HG03575 (cell line): ENCODE measurements at regions not wholly inside any gene's neighbourhood (a gene's known extent, or its start where the extent isn't known, plus 50 kb on each side); places are given as distances from the start of the nearest gene placed in this dataset.

ENCODE experiments used
- ATAC-seq: cut with Tn5 transposase; IDR thresholded peaks from one replicate; pipeline ENCODE4 v1.9.1; 2021; ENCODE audit not compliant: unreplicated experiment, insufficient number of reproducible peaks, low FRiP score; ENCODE audit errors: extremely low read depth

- no peak for ATAC-seq
These were observed 140.7 kb downstream of the TM9SF2 start for GRCh38 chr13:99642006-99642405.

- ATAC-seq: no peak
These were observed 139.0 kb downstream of the TM9SF2 start for GRCh38 chr13:99640260-99640659.

GRCh38 chr13:99639126-99639525, 137.9 kb downstream of the TM9SF2 start:
- no peak for ATAC-seq

- peak; percentile 82 for ATAC-seq
These were observed 135.6 kb downstream of the TM9SF2 start for GRCh38 chr13:99636728-99637353.

GRCh38 chr13:99636306-99636705, 135.0 kb downstream of the TM9SF2 start:
- ATAC-seq: no peak

- no peak for ATAC-seq
These were observed 133.4 kb downstream of the TM9SF2 start for GRCh38 chr13:99634672-99635071.

- no peak for ATAC-seq
These were observed 129.1 kb downstream of the TM9SF2 start for GRCh38 chr13:99630269-99630898.

GRCh38 chr13:99629641-99630040, 128.4 kb downstream of the TM9SF2 start:
- no peak for ATAC-seq

GRCh38 chr13:99628442-99628841, 127.2 kb downstream of the TM9SF2 start:
- no peak for ATAC-seq

- ATAC-seq: no peak
These were observed 125.3 kb downstream of the TM9SF2 start for GRCh38 chr13:99626461-99627082.

- ATAC-seq: no peak
These were observed 123.8 kb downstream of the TM9SF2 start for GRCh38 chr13:99624936-99625540.

- ATAC-seq: no peak
These were observed 119.5 kb downstream of the TM9SF2 start for GRCh38 chr13:99620806-99621205.

GRCh38 chr13:99619207-99619606, 117.9 kb downstream of the TM9SF2 start:
- no peak for ATAC-seq

- no peak for ATAC-seq
These were observed 116.4 kb downstream of the TM9SF2 start for GRCh38 chr13:99617474-99618255.

- peak; percentile 48 for ATAC-seq
These were observed 113.2 kb downstream of the TM9SF2 start for GRCh38 chr13:99614465-99614885.
